ENCODE measurements at regions not wholly inside any gene's neighbourhood (a gene's known extent, or its start where the extent isn't known, plus 50 kb on each side); places are given as distances from the start of the nearest gene placed in this dataset.

- TF ChIP-seq, protein P1, sequence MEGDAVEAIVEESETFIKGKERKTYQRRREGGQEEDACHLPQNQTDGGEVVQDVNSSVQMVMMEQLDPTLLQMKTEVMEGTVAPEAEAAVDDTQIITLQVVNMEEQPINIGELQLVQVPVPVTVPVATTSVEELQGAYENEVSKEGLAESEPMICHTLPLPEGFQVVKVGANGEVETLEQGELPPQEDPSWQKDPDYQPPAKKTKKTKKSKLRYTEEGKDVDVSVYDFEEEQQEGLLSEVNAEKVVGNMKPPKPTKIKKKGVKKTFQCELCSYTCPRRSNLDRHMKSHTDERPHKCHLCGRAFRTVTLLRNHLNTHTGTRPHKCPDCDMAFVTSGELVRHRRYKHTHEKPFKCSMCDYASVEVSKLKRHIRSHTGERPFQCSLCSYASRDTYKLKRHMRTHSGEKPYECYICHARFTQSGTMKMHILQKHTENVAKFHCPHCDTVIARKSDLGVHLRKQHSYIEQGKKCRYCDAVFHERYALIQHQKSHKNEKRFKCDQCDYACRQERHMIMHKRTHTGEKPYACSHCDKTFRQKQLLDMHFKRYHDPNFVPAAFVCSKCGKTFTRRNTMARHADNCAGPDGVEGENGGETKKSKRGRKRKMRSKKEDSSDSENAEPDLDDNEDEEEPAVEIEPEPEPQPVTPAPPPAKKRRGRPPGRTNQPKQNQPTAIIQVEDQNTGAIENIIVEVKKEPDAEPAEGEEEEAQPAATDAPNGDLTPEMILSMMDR (IDR thresholded peaks at IDR 0.05): no peak
- TF ChIP-seq NR3C1 (IDR thresholded peaks at IDR 0.05): no peak
- TF ChIP-seq HEYL (CRISPR knock-in tag; IDR thresholded peaks at IDR 0.05): no peak
- no peak for TF ChIP-seq PHF8 (IDR thresholded peaks at IDR 0.05; ENCODE audit: borderline replicate concordance, low read depth)
- TF ChIP-seq RNF2 (IDR thresholded peaks at IDR 0.05; ENCODE audit: borderline replicate concordance, low read depth): no peak
- TF ChIP-seq ELK1 (IDR thresholded peaks at IDR 0.05; ENCODE audit: low read depth, low read length): no peak
- TF ChIP-seq CEBPB (IDR thresholded peaks at IDR 0.05): no peak
Measured at GRCh38 chr13:86882835-86883234, 788.3 kb upstream of the SLITRK5 start.
